ENCODE measurements at regions not wholly inside any gene's neighbourhood (a gene's known extent, or its start where the extent isn't known, plus 50 kb on each side); places are given as distances from the start of the nearest gene placed in this dataset.
"Not testable (repeated sequence)": the region's sequence is repeated elsewhere in the genome, so short reads cannot be mapped to it uniquely, and the experiment has no call there.

GRCh38 chr3:193048127-193048526 is 130.5 kb upstream of the MB21D2 start:
- no peak for DNase-seq

GRCh38 chr3:193049935-193050334 is 132.3 kb upstream of the MB21D2 start:
- no peak for DNase-seq

- DNase-seq = no peak
These were observed 133.7 kb upstream of the MB21D2 start for GRCh38 chr3:193051314-193051713.

GRCh38 chr3:193052354-193053045 is 134.8 kb upstream of the MB21D2 start:
- no peak for DNase-seq

- no peak for DNase-seq
These were observed 135.4 kb upstream of the MB21D2 start for GRCh38 chr3:193053046-193053435.

- DNase-seq = no peak
These were observed 137.7 kb upstream of the MB21D2 start for GRCh38 chr3:193055352-193055751.

GRCh38 chr3:193057616-193058015 is 140.0 kb upstream of the MB21D2 start:
- DNase-seq = no peak

- DNase-seq = no peak
These were observed 143.3 kb upstream of the MB21D2 start for GRCh38 chr3:193060748-193061546.

- no peak for DNase-seq
These were observed 150.7 kb upstream of the MB21D2 start for GRCh38 chr3:193068365-193068764.

- not testable (repeated sequence) for DNase-seq
These were observed 152.1 kb upstream of the MB21D2 start for GRCh38 chr3:193069732-193070131.

- no peak for DNase-seq
These were observed 161.5 kb upstream of the MB21D2 start for GRCh38 chr3:193078996-193079753.

GRCh38 chr3:193080821-193081365 is 160.1 kb upstream of the PLAAT1 start:
- no peak for DNase-seq

- DNase-seq = no peak
These were observed 155.4 kb upstream of the PLAAT1 start for GRCh38 chr3:193085655-193086054.

GRCh38 chr3:193086681-193087080 is 154.3 kb upstream of the PLAAT1 start:
- no peak for DNase-seq

- no peak for DNase-seq
These were observed 153.7 kb upstream of the PLAAT1 start for GRCh38 chr3:193087336-193087735.

GRCh38 chr3:193095366-193095765 is 145.7 kb upstream of the PLAAT1 start:
- DNase-seq = no peak

GRCh38 chr3:193096076-193096475 is 144.9 kb upstream of the PLAAT1 start:
- no peak for DNase-seq

- DNase-seq = no peak
These were observed 126.3 kb upstream of the PLAAT1 start for GRCh38 chr3:193114431-193115340.

GRCh38 chr3:193116871-193117270 is 124.2 kb upstream of the PLAAT1 start:
- DNase-seq = no peak

GRCh38 chr3:193118907-193119306 is 122.1 kb upstream of the PLAAT1 start:
- DNase-seq = no peak

GRCh38 chr3:193119926-193120325 is 121.1 kb upstream of the PLAAT1 start:
- DNase-seq = no peak

- DNase-seq = no peak
These were observed 116.2 kb upstream of the PLAAT1 start for GRCh38 chr3:193124861-193125260.
